Osteoblast (primary cell): ENCODE measurements at regions not wholly inside any gene's neighbourhood (a gene's known extent, or its start where the extent isn't known, plus 50 kb on each side); places are given as distances from the start of the nearest gene placed in this dataset.

Experiments
- DNase-seq: peaks from one replicate; pipeline ENCODE4 v3.0.0; 2011; ENCODE audit warnings: low spot score, mixed read lengths; ENCODE audit not compliant: insufficient read length; ENCODE audit errors: missing footprints
- H2AFZ ChIP-seq: 2 replicates; pipeline ENCODE4 v1.6.0; 2011; ENCODE audit warnings: mild to moderate bottlenecking, low read length
- H3K27ac ChIP-seq: 2 replicates; pipeline ENCODE4 v1.5.1; 2011; ENCODE audit warnings: mild to moderate bottlenecking, low read depth, low read length, moderate library complexity
- H3K27me3 ChIP-seq: 2 replicates; pipeline ENCODE4 v1.6.0; 2012; ENCODE audit warnings: mild to moderate bottlenecking, control low read depth, inconsistent platforms, low read length, moderate library complexity; ENCODE audit not compliant: insufficient read depth
- H3K36me3 ChIP-seq: 2 replicates; pipeline ENCODE4 v1.5.1; 2011; ENCODE audit warnings: mild to moderate bottlenecking, low read length, control low read depth, moderate library complexity; ENCODE audit not compliant: insufficient read depth
- H3K4me1 ChIP-seq: 2 replicates; pipeline ENCODE4 v1.5.1; 2011; ENCODE audit warnings: mild to moderate bottlenecking, low read length, control low read depth, moderate library complexity; ENCODE audit not compliant: insufficient read depth
- H3K4me2 ChIP-seq: 2 replicates; pipeline ENCODE4 v1.6.0; 2011; ENCODE audit warnings: mild to moderate bottlenecking, low read length; ENCODE audit not compliant: insufficient read depth
- H3K4me3 ChIP-seq: fragments of 200-600 bp; sonication (generic); 3 replicates; pipeline ENCODE4 v1.5.1; 2012; ENCODE audit warnings: mild to moderate bottlenecking, low read length, inconsistent platforms; ENCODE audit not compliant: insufficient read depth
- H3K79me2 ChIP-seq: 2 replicates; pipeline ENCODE4 v1.6.0; 2012; ENCODE audit warnings: mild to moderate bottlenecking, low read length, control low read depth, inconsistent platforms; ENCODE audit not compliant: insufficient read depth
- H3K9me3 ChIP-seq: 2 replicates; pipeline ENCODE4 v1.5.1; 2011; ENCODE audit warnings: low read depth, low read length, control low read depth
- H4K20me1 ChIP-seq: 2 replicates; pipeline ENCODE4 v1.6.0; 2012; ENCODE audit warnings: mild to moderate bottlenecking, low read length, control low read depth; ENCODE audit not compliant: insufficient read depth
- CTCF ChIP-seq: IDR thresholded peaks from 2 replicates; pipeline ENCODE4 v1.5.1; 2011; ENCODE audit warnings: mild to moderate bottlenecking, low read depth, low read length, moderate library complexity; ENCODE audit errors: extremely low read depth

GRCh38 chr12:25740617-25741016 lies 187.5 kb upstream of the LMNTD1 start:
- Histone ChIP-seq H3K27me3 (no peaks in the 10 kb centered on the region), H3K27ac (no peak overlapping the region), H3K4me2 (no peak overlapping the region), H3K4me1 (no peaks in the 10 kb centered on the region), H4K20me1 (no peaks in the 10 kb centered on the region), H3K4me3 (no peak overlapping the region), H2AFZ (no peak overlapping the region), H3K79me2 (no peaks in the 10 kb centered on the region), H3K9me3 (no peaks in the 10 kb centered on the region), H3K36me3 (no peaks in the 10 kb centered on the region)
- DNase-seq, result peak; percentile 17
- no peak for TF ChIP-seq CTCF

- TF ChIP-seq CTCF, result no peak
- H3K4me2 ChIP-seq, result no peak overlapping the region
These were observed 188.8 kb upstream of the LMNTD1 start for GRCh38 chr12:25741917-25742316.

GRCh38 chr12:25743679-25744215 lies 190.7 kb upstream of the LMNTD1 start:
- no peaks in the 10 kb centered on the region for H3K4me1 ChIP-seq
- H3K9me3 ChIP-seq, result no peaks in the 10 kb centered on the region
- TF ChIP-seq CTCF, result no peak
- no peaks in the 10 kb centered on the region for H4K20me1 ChIP-seq
- H3K79me2 ChIP-seq, result no peaks in the 10 kb centered on the region
- no peaks in the 10 kb centered on the region for H3K27me3 ChIP-seq
- no peak overlapping the region for H3K27ac ChIP-seq
- H3K4me2 ChIP-seq, result no peak overlapping the region
- peak; percentile 6 for DNase-seq
- no peaks in the 10 kb centered on the region for H3K36me3 ChIP-seq
- no peak overlapping the region for H2AFZ ChIP-seq
- H3K4me3 ChIP-seq, result no peak overlapping the region

More at GRCh38 chr12:25741917-25742316, 188.8 kb upstream of the LMNTD1 start:
- Histone ChIP-seq H3K4me3 (no peak overlapping the region), H4K20me1 (no peaks in the 10 kb centered on the region), H2AFZ (no peak overlapping the region), H3K27ac (no peak overlapping the region), H3K27me3 (no peaks in the 10 kb centered on the region), H3K36me3 (no peaks in the 10 kb centered on the region), H3K9me3 (no peaks in the 10 kb centered on the region), H3K79me2 (no peaks in the 10 kb centered on the region), H3K4me1 (no peaks in the 10 kb centered on the region)
- DNase-seq, result peak; percentile 26

DNA sequence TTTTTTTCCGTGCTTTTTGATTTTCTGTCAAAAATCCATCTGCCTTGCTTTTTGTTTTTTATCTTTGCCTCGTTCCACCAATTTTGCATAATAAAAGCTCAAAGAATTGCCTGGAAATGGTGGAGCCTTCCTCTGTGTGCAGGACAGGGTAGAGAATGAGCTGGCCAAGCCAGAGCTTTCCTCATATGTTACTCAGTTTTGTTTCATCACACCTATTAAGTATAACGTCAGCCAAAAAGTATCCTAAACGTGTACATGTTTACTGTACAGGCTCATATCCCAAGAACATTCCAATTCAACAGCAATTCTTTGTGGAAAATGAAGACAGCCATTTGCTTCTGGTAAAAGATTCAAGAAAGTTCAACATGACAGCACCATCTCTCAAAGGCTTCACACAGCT lies 191.2 kb upstream of the LMNTD1 start:
- TF ChIP-seq CTCF, result no peak
- DNase-seq, result no peak
- no peaks in the 10 kb centered on the region for H3K79me2 ChIP-seq

More for the DNA sequence above, 191.2 kb upstream of the LMNTD1 start:
- Histone ChIP-seq H3K4me2 (no peak overlapping the region), H3K4me3 (no peak overlapping the region), H3K9me3 (no peaks in the 10 kb centered on the region), H2AFZ (peak overlapping the region; percentile 27), H3K36me3 (no peaks in the 10 kb centered on the region), H4K20me1 (no peaks in the 10 kb centered on the region), H3K27ac (no peak overlapping the region), H3K27me3 (no peaks in the 10 kb centered on the region), H3K4me1 (no peaks in the 10 kb centered on the region)
